ENCODE measurements at regions not wholly inside any gene's neighbourhood (a gene's known extent, or its start where the extent isn't known, plus 50 kb on each side); places are given as distances from the start of the nearest gene placed in this dataset.
A peak's percentile ranks its signal among the peaks of the same experiment; 100 is the strongest.

- H3K27ac Mint-ChIP-seq, result no peak overlapping the region
- peaks cover 18% of the 10 kb centered on the region for H3K9me3 Mint-ChIP-seq
- H3K4me1 Mint-ChIP-seq (ENCODE audit: unreplicated experiment), result no peaks in the 10 kb centered on the region
- no peak for TF ChIP-seq CTCF (conservative IDR thresholded peaks at IDR 0.05)
- no peaks in the 10 kb centered on the region for H3K27me3 Mint-ChIP-seq
- no peak for DNase-seq (ENCODE audit: extremely low spot score, unreplicated experiment)
- no peak overlapping the region for H3K4me3 Mint-ChIP-seq
- peaks cover 7% of the 10 kb centered on the region for H3K36me3 Mint-ChIP-seq
Measured at GRCh38 chr11:91783173-91783572, 441.4 kb upstream of the FAT3 start.

- peaks cover 8% of the 10 kb centered on the region for H3K9me3 Mint-ChIP-seq
- no peak for TF ChIP-seq CTCF (conservative IDR thresholded peaks at IDR 0.05)
- no peak for DNase-seq (ENCODE audit: extremely low spot score, unreplicated experiment)
- peaks cover 4% of the 10 kb centered on the region for H3K27me3 Mint-ChIP-seq
- H3K4me1 Mint-ChIP-seq (ENCODE audit: unreplicated experiment), result no peaks in the 10 kb centered on the region
- no peak overlapping the region for H3K27ac Mint-ChIP-seq
- no peak overlapping the region for H3K4me3 Mint-ChIP-seq
- peaks cover 10% of the 10 kb centered on the region for H3K36me3 Mint-ChIP-seq
Measured at GRCh38 chr11:91778758-91779157, 445.9 kb upstream of the FAT3 start.

- Mint-ChIP-seq H3K4me3 (no peak overlapping the region), H3K36me3 (peaks cover 8% of the 10 kb centered on the region), H3K9me3 (peaks cover 8% of the 10 kb centered on the region), H3K27me3 (peaks cover 4% of the 10 kb centered on the region), H3K4me1 (ENCODE audit: unreplicated experiment) (peaks cover 4% of the 10 kb centered on the region), H3K27ac (no peak overlapping the region)
- TF ChIP-seq CTCF (conservative IDR thresholded peaks at IDR 0.05), result no peak
- DNase-seq (ENCODE audit: extremely low spot score, unreplicated experiment), result no peak
Measured at GRCh38 chr11:91776655-91777054, 448.0 kb upstream of the FAT3 start.

- Mint-ChIP-seq H3K9me3 (peaks cover 8% of the 10 kb centered on the region), H3K4me1 (ENCODE audit: unreplicated experiment) (peaks cover 4% of the 10 kb centered on the region)
Measured at GRCh38 chr11:91773090-91773489, 451.5 kb upstream of the FAT3 start.

GRCh38 chr11:91771961-91772360, 452.7 kb upstream of the FAT3 start:
- peaks cover 4% of the 10 kb centered on the region for H3K4me1 Mint-ChIP-seq (ENCODE audit: unreplicated experiment)
- no peak for DNase-seq (ENCODE audit: extremely low spot score, unreplicated experiment)
- H3K9me3 Mint-ChIP-seq, result peaks cover 8% of the 10 kb centered on the region
- H3K36me3 Mint-ChIP-seq, result peaks cover 4% of the 10 kb centered on the region
- no peak overlapping the region for H3K27ac Mint-ChIP-seq
- no peak overlapping the region for H3K4me3 Mint-ChIP-seq
- TF ChIP-seq CTCF (conservative IDR thresholded peaks at IDR 0.05), result no peak
- H3K27me3 Mint-ChIP-seq, result peaks cover under 1% of the 10 kb centered on the region

More at GRCh38 chr11:91773090-91773489, 451.5 kb upstream of the FAT3 start:
- Mint-ChIP-seq H3K4me3 (no peak overlapping the region), H3K27me3 (peaks cover 4% of the 10 kb centered on the region), H3K36me3 (peaks cover 8% of the 10 kb centered on the region), H3K27ac (no peak overlapping the region)
- no peak for DNase-seq (ENCODE audit: extremely low spot score, unreplicated experiment)
- TF ChIP-seq CTCF (conservative IDR thresholded peaks at IDR 0.05), result peak; percentile 49

- TF ChIP-seq CTCF (conservative IDR thresholded peaks at IDR 0.05), result no peak
- H3K36me3 Mint-ChIP-seq, result peaks cover 3% of the 10 kb centered on the region
- peaks cover 4% of the 10 kb centered on the region for H3K4me1 Mint-ChIP-seq (ENCODE audit: unreplicated experiment)
- DNase-seq (ENCODE audit: extremely low spot score, unreplicated experiment), result no peak
- no peaks in the 10 kb centered on the region for H3K27me3 Mint-ChIP-seq
- H3K27ac Mint-ChIP-seq, result no peak overlapping the region
- peaks cover 8% of the 10 kb centered on the region for H3K9me3 Mint-ChIP-seq
- no peak overlapping the region for H3K4me3 Mint-ChIP-seq
Measured at GRCh38 chr11:91768783-91769182, 455.8 kb upstream of the FAT3 start.

All from type B pancreatic cell (in vitro differentiated cells).